ENCODE measurements at regions not wholly inside any gene's neighbourhood (a gene's known extent, or its start where the extent isn't known, plus 50 kb on each side); places are given as distances from the start of the nearest gene placed in this dataset.

DNA sequence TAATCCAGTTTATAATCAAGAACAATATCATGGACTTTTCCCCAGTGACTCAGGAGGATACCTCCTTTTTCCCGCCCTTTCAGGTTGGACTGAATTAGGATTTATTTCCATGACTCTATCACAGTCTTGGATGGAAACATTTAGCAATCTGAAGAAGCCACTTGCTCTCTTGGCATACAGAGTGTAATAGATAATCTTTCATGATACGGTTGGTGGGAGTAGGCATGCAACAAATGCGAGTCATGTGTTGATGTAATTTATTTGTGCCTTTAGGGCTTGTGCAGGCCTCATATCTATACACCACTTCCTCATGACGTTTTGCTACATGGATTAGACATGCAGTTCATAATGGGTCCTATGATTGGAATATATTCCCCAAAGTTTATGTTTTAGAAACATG lies 54.2 kb upstream of the MCTP2 start:
- DNase-seq: no peak

DNA sequence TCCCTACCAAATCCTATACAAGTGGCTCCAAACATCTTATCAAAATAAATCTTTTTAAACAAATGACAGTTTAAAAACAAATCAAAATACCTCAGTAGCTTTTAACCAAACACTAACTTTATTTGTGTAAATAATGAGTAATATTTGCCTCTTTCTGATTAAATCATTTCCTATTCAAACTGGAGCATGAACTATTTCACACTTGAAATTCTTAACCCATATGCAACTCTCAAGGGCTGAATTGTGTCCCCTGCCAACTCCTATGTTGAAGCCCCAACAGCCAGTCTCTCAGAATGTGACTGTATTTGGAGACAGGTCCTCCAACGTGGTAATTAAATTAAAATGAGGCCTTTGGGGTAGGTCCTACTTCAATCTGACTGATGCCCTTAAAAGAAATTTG lies 55.9 kb upstream of the MCTP2 start:
- no peak for DNase-seq

DNA sequence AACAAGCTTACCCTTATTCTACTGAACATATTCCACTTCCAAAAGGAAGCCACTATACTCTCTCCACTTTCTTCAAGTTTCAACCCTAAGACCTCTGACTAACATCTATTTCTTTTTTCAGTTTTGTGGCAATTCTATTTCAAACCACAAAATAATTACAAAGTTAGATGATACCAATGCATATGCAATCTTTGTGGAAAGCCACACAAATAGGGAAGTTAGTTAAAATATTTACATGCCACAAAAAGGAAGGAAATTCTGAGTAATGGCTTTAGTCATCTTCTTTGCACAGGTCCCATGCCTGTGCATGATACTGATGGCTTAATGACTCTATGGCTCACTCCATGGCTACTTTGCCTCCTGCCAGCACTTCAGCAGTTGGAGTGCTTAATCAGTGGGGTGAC lies 57.0 kb upstream of the MCTP2 start:
- peak in 1 of 2 experiments; percentile 33 for DNase-seq

DNA sequence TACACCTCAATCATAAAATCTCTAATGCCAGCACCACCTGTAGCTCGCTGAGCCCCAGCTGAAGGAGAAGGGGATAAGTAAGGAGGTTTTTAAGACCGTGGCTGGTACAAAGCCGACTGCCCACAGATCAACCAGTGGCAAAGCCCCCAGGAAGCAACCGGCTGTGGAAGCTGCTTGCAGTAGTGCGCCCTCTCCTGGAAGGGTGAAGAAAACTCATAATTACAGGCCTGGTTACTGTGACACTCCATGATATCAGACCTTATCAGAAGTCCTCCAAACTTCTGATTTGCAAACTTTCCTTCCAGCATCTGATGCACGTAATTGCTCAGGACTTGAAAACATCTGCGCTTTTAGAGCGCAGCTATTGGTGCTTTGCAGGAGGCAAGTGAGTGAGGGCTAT lies 63.1 kb upstream of the MCTP2 start:
- DNase-seq: peak in 1 of 2 experiments; percentile 28

DNA sequence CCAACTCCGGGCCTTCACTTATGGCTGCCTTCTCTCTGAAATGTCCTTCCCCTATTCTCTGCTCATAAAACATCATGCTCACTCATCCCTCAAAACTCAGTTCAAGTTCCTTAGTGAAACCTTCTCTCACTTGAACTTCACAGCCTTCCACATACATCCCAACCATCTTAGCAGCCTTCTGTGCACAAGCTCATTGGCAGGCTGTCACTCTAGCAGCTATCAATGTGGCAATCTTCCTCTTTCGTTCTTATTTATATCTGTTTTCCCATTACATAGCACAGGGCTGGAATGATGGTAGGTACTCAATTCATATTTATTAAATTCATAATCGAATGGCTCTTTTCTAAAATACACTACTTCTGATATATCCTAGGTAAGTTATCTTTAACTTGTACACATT lies 66.4 kb upstream of the MCTP2 start:
- no peak for DNase-seq

DNA sequence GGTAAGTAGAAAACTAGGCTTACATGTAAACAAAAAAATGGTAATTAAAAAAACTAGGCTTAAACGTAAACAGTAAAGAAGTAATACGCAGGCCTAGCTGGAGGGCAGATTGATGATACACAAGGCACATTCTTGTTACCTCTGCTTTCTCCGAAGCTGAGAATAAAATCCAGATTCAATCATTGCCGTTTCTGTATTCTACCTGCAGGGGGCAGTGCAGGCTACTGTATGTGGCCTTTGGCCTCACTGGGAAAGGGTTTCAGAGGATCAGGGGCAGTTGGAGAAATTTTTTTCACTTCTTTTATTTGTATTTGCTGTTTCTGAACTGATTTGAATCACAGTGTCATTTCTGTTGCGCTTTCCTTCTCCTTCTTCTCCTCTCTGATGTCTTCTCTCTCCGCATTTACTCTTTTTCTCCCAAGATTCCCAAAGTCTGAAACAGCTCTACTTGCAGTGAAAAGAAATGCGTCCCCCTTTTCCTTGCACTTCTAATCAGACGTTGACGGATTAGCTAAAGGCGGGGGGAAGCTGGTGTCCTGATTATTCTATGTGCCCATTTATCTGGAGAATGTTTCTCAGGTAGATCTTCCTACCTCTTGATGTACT lies 67.1 kb upstream of the MCTP2 start:
- peak; percentile 69 to 80 for DNase-seq

DNA sequence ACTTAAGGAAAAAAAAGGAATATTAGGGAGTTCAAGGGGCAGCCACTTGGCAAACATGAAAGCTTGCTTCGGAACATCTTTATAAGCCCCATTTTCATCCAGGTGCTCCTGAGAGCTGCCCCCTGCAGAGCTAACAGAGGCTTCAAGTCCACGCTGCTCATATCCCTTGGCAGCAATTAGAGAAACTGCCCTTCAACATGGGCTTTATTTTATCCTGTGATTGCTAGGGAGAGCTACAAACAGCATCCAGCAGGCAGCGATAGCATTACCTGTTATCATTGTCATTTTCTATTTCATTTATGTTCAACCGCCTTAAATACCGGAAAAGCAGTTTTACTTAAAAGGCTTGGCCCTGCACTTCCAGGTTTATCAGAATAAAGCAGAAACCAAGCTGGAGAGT lies 68.4 kb upstream of the MCTP2 start:
- no peak for DNase-seq

DNA sequence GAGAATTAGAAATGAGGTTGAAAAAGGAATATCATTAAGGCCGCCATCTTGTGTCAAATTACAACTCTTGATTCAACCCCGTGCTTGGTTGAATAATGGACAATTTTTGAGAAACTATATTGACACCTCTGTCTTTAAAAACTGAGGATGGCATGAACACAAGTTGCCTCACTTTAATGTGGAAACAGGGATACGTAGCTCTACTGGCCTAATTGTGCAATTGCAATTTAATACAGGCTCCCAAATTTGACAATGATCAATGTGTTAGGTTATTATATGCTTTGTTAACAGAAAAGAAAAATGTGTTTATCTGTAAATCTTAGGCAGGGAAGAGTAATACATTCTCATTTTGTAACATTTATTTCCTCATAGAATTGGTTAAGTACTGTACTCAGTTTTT lies 77.1 kb upstream of the MCTP2 start:
- no peak for DNase-seq

DNA sequence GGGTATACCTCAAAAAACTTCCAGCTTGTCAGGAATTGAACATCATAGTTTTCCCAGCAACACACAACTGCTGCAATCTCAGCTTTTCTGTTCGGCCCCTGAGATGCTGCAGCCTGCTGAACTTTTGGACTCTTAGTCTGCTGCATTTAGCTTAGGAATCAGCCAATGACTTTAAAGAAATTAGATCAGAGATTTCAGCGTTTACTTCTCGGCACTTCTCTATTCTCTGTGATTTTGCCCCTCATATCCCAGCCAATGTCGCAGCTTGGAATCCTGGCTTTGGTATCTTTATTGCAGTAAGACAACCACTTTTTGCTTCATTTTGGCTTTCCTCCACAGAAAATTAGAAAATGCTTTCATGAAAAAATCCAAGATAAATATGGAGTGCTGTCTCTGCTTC lies 86.3 kb upstream of the MCTP2 start:
- DNase-seq: no peak

DNA sequence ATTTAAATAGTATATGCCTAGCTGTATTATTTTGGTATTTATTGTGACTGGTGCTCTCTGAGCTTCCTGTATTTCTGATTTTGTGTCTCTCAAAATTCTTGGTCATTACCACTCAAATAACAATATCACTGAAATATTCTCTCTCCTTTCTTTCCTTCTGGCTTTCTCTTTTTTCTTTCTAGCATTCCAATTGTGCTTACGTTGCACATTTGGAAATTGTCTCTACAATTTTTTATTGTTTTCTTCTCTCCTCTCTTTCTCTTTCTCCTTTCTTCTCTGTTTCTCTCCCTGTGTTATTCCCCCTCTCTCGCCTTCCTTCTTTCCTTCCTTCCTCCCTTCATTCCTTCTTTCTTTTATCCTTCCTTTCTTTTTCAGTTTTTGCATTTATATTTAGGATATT lies 89.6 kb upstream of the MCTP2 start:
- no peak for DNase-seq

DNA sequence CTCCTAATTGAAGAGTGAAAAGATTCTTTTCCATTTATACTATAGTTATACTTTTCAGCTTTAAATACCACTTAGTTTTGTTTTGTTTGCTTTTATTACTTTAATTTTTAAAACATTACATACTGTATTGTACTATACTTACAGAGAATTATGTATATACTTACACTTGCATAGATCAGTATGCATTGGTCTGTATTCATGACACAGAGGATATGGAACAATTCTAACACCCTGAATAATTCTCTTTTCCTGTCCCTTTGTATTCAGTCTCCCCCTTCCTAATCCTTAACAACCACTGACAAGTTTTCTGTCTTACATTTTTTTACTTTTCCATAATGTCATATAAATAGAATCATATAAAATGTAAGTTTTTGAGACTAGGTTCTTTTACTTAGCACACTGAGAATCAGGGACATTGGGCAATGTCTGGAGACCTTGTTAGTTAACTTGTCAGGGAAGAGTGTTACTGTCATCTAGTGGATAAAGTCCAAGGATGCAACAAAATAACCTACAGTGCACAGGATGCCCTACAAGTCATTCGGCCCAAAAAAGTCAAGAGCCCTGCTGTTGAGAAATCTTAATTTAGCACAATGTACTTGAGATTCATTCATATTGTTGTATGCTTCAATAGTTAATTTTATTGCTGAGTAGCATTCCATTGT lies 95.7 kb upstream of the MCTP2 start:
- no peak for DNase-seq

DNA sequence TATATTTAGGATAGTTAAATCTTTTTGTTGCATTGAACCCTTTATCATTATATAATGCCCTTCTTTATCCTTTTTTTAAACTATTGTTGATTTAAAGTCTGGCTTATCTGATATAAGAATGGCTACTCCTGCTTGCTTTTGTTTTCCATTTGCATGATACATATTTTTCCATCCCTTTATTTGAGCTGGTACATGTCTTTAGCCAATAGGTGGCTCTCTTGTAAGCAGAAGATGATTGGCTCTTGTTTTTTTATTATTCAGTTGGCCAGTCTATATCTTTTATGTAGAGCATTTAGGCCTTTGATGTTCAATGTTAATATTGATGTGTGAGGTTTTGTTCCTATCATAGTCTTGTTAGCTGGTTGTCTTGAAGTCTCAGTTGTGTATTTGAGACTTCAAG lies 99.5 kb upstream of the MCTP2 start:
- DNase-seq: no peak

DNA sequence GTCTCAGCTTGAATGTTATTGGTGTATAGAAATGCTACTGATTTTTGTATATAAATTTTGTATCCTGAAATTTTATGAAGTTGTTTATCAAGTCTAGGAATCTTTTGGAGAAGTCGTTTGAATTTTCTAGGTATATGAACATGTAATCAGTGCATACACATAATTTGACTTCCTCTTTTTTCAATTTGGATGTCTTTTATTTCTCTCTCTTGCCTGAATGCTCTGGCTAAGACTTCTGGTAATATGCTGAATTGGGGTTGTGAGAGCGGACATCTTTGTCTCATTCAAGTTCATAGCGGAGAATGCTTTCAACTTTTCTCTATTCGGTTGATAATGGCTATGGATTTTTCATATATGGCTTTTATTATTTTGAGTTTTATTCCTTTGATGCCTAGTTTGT lies 100.9 kb upstream of the MCTP2 start:
- DNase-seq: no peak

DNA sequence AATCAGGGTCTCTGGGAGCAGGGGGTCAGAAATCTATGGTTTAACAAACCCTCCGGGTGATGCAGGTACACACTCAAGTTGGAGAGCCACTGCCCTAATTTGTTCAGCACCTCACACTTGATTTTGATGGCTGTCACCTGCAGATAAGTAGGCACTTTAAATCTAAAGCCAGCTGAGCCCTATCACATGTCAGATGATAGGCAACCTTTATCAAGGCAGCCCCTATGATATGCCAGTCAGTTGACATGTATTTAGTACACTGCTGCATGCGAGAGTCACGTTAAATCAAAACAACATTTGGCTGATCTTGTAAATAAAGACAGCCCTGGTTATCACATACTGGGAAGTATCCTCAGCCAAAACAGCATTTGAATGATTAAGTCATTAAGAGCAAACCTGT lies 104.4 kb upstream of the MCTP2 start:
- no peak for DNase-seq

DNA sequence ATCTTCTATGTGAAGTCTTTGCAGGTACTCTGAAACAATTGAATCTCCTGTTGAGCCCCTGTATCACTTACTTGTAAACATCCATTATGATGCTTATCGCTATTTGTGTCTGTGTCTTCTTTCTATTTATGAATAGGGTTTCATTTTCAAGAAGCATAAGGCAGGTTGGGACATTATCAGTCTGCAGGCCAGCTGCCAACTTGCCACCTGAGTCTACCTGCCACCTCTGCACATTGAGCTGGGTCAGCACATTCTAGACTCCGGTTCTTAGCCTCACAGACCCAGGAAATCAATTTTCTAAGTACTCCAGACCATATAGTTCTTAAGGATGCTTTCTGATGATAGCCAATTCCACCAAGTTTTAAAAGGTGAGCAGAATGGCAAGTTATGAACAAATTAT lies 105.7 kb upstream of the MCTP2 start:
- DNase-seq: no peak

DNA sequence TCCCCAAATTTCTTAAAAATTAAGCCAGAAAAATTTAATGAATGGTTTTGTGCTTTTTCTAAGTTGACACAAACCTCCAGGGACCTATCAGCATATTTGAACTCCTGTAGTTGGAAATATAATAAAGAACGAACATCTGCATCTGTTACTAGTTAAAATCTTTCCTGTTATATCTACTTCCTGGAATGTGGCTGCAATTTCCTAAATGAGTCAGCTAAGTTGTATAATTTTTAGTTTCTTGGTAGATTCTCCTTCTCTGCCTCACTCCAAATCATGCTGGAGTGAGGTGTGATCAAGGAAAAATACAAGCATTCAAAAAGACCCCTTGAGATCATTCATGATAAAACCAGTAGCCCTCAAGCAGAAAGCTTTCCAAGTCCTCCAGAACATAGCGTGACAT lies 106.2 kb upstream of the MCTP2 start:
- DNase-seq: no peak

DNA sequence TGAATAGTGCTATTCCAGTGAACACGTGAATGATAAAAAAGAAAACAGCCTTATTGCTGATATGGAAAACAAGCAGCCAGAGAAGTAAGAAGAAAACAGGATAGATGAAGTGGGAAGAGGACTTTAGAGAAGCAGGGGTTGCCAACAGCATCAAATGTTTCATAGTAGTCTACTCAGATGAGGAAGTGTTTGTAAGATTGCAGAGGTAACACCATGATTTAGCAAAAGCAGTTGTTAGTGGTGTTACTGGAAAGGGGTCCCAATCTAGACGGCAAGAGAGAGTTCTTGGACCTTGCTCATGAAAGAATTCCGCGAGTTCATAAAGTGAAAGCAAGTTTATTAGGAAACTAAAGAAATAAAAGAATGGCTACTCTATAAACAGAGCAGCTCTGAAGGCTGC lies 108.8 kb upstream of the MCTP2 start:
- DNase-seq: no peak

DNA sequence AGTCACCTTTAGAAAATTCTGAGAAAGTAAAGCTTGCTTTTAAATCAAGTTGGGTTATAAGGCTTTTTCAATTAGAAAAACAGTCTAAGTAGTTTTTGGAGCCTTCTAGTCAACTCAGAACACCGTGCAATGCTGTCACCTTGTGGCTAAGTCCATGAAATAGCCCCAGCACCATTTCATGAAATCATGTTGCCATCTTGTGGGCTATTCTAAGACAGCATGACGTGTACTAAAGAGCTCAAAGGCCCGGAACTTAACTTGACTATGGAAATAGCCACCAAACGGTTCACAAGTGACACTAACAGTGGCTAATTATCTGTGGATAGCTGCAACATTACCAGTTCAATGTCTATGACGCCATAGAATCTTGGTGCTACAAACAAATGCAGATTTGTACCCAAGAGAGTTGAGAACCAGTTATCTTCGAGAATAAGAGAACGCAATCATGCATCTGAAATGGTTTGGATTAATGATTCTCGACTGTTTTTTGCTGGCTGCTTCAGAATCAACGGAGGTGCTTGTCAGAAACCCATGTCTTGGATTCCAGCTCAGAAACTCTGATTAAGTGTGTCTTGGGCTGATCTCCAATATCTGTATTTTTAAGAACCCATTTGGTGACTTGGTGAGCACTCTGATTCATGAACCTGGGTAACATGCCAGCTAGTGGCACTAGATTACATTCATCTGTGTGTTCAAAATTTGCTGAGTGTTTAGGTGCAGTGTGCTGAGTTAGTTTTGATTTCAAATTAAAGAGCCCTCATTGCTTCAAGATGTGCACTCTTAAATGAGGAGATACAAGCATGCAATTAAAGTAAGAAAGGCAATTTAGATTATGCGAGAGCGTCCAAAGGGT lies 111.2 kb upstream of the MCTP2 start:
- DNase-seq: peak; percentile 34 to 46

DNA sequence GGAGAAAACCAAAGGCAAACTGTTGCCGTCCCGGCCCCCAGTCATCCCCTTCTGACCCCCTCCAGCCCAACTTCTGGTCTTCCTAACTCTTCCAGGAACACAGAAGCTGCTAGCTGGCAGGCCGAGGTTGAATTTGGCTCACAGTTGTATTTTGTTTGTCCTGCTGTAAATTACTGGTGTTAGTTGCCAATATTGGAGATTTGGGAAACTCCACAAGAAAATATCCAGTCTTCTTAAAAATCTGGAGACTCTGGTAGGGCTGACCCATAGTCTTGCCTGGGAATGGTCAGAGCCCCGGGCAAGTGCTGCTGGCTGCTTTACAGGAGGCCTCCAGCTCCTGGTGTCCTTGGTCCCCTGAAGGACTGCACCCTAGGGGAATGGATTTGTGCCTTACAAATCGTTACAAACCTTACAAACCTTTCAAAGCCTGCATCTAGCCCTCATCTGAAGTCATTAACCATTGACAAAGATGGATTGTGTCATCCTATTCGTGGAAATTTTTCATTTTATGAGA lies 112.0 kb upstream of the MCTP2 start:
- no peak for DNase-seq

DNA sequence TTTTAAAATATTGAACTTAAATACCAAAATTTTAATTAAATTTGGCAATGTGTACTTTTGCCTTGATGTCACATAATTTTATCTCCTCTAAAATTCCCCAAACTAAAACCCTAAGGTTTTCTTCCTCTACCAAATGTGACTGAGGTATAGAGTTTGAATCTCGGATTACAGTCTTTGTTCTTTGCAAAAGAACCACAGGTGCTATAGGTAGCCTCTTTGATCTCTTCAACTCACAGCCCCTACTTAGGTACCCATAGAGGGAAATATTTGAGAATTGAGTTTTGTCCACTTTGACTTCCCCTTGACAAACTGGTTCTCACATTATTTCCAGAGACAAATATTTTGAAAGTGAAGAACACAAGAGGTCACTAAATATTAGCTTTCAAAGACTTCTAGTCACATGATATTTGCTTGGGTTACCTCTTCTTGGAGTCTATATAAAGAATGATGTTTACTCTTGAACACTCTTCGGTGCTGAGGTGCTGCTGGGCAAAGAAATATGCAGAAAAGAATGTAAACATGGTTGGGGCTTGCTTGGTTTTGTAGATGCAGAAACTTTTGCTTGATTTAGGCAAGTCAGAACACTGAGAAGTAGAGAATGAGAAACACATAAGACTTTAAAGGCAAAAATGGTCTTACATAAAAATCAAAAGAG lies 120.8 kb upstream of the MCTP2 start:
- no peak for DNase-seq

DNA sequence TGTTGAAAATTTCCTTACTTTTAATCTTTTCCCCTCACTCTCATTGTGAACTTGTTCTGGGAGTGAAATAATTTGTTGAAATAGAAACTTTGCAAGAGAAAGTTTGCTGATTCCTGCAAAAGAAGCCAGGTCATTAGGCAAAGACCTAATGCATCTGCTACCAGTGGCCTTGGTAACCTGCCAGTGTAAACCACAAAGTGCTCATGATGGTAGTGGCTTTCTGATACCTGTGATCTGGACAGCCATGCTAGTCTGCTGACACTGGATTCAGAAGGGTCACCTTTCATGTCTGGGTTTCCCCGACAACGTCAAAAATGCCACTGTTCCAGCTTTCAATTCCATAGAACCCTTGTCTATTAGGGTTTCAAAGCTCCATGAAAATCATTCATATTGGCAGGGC lies 123.7 kb upstream of the MCTP2 start:
- DNase-seq: no peak

DNA sequence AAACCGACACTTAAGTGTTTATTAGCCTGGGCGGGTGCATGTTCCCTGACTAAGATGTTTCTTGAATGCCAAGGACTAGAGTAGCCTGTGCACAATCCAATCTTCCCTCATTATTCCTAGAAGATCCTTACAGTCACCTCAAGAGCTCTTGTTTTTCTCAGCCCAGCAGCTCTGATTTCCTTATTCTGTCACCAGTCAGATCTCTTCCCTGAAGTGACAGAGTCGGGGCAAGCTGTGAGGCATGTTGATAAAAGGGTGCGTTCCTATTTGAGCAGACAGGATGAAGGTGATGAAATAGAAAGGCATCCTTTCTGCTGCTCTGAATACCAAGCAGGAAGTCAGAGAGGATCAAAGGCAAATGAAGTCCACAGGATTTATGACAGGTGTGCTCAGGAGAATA lies 125.6 kb upstream of the MCTP2 start:
- no peak for DNase-seq

DNA sequence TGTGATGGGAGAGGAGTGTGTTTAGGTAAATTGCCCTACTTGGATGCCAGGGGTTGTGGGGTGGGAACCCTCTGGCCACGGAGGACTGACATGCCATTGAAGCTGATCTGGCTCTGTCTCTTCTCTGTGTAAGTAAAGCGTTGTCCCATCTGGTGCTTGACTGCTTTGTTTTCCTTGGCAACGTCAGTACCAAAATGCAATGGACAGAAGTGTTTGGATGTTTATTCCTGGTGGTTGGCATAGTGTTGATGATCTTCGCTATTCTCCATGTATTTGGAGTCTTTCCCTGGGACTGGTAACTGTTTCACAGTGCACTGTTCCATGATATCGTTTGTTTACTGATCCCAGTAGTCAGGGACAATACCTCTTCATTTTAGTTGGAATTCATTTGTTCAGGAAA lies 130.5 kb upstream of the MCTP2 start:
- no peak for DNase-seq

DNA sequence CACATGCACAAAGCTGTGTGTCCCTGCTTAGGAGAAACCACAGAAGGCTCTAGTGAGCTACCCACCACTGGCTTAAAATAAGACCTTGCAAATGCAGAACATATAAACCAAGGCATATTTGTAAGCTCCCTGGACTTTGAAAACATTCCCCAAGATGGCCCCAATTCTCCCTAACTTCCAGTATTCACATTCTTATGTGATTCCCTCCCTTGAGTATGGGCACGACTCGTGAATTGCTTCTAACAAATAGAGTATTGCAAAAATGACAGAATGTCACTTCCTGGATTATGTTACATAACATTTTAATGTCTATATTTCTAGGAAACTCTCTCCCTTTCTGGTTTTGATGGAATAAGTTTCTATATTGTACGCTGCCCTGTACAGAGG lies 131.8 kb upstream of the MCTP2 start:
- no peak for DNase-seq

Measured in activated T-cell treated with anti-CD3 and anti-CD28 coated beads, Interleukin-2, amount 50 U/mL, for 48 hours (primary cell).